DOHH2 (cell line): ENCODE measurements at regions not wholly inside any gene's neighbourhood (a gene's known extent, or its start where the extent isn't known, plus 50 kb on each side); places are given as distances from the start of the nearest gene placed in this dataset.

Experiments used
- H3F3A ChIP-seq: fragments of 200-600 bp; sonication (generic), shearing (Covaris generic); 2 replicates; pipeline ENCODE4 v1.6.0; 2016; ENCODE audit warnings: antibody characterized with exemption, mild to moderate bottlenecking; ENCODE audit not compliant: control insufficient read depth, insufficient read depth
- H3K27ac ChIP-seq: fragments of 200-600 bp; sonication (generic); 2 replicates; pipeline ENCODE4 v1.5.1; 2014; ENCODE audit warnings: low read depth, mild to moderate bottlenecking, low read length, moderate library complexity
- H3K27me3 ChIP-seq: fragments of 200-600 bp; sonication (generic); 2 replicates; pipeline ENCODE4 v1.6.1; 2014; ENCODE audit warnings: mild to moderate bottlenecking, low read length, mixed read lengths; ENCODE audit not compliant: control insufficient read depth
- H3K36me3 ChIP-seq: fragments of 200-600 bp; sonication (generic); 2 replicates; pipeline ENCODE4 v1.6.1; 2014; ENCODE audit warnings: mild to moderate bottlenecking, low read length, moderate library complexity, mixed read lengths; ENCODE audit not compliant: control insufficient read depth
- H3K4me1 ChIP-seq: fragments of 200-600 bp; sonication (generic); 2 replicates; pipeline ENCODE4 v1.6.1; 2014; ENCODE audit warnings: mild to moderate bottlenecking, low read length, mixed read lengths; ENCODE audit not compliant: control insufficient read depth
- H3K4me2 ChIP-seq: fragments of 200-600 bp; sonication (generic); 2 replicates; pipeline ENCODE4 v1.6.0; 2014; ENCODE audit warnings: mild to moderate bottlenecking, low read length, moderate library complexity
- H3K4me3 ChIP-seq: fragments of 200-600 bp; sonication (generic); 2 replicates; pipeline ENCODE4 v1.5.1; 2014; ENCODE audit warnings: mild to moderate bottlenecking, low read length, mixed read lengths
- H3K79me2 ChIP-seq: fragments of 200-600 bp; sonication (generic); 2 replicates; pipeline ENCODE4 v1.6.1; 2014; ENCODE audit warnings: mild to moderate bottlenecking, low read length, mixed read lengths; ENCODE audit not compliant: control insufficient read depth
- H3K9me2 ChIP-seq: fragments of 200-600 bp; sonication (generic); replicated peaks from 2 replicates; pipeline ENCODE4 v1.6.1; 2014; ENCODE audit warnings: mild to moderate bottlenecking, low read length, mixed read lengths; ENCODE audit not compliant: control insufficient read depth
- H3K9me3 ChIP-seq: fragments of 200-600 bp; sonication (generic); 2 replicates; pipeline ENCODE4 v1.6.1; 2014; ENCODE audit warnings: antibody characterized with exemption, low read length, mixed read lengths; ENCODE audit not compliant: control insufficient read depth, insufficient read depth
- H4K20me1 ChIP-seq: fragments of 200-600 bp; sonication (generic); 2 replicates; pipeline ENCODE4 v1.6.0; 2014; ENCODE audit warnings: low read depth, mild to moderate bottlenecking, antibody characterized with exemption, low read length, moderate library complexity; ENCODE audit not compliant: control insufficient read depth, insufficient read depth
- EZH2phosphoT487 ChIP-seq: fragments of 200-600 bp; sonication (generic); IDR thresholded peaks from 2 replicates; pipeline ENCODE4 v1.6.1; 2017; ENCODE audit warnings: borderline replicate concordance, mild to moderate bottlenecking, antibody characterized with exemption, low read length, moderate library complexity, mixed read lengths
- TF ChIP-seq, protein P1 (sequence below): fragments of 200-600 bp; sonication (generic); IDR thresholded peaks from one replicate; pipeline ENCODE4 v1.5.1; 2014; ENCODE audit warnings: antibody characterized with exemption, mild to moderate bottlenecking, low read depth, low read length; ENCODE audit not compliant: poor library complexity, severe bottlenecking

DNA sequence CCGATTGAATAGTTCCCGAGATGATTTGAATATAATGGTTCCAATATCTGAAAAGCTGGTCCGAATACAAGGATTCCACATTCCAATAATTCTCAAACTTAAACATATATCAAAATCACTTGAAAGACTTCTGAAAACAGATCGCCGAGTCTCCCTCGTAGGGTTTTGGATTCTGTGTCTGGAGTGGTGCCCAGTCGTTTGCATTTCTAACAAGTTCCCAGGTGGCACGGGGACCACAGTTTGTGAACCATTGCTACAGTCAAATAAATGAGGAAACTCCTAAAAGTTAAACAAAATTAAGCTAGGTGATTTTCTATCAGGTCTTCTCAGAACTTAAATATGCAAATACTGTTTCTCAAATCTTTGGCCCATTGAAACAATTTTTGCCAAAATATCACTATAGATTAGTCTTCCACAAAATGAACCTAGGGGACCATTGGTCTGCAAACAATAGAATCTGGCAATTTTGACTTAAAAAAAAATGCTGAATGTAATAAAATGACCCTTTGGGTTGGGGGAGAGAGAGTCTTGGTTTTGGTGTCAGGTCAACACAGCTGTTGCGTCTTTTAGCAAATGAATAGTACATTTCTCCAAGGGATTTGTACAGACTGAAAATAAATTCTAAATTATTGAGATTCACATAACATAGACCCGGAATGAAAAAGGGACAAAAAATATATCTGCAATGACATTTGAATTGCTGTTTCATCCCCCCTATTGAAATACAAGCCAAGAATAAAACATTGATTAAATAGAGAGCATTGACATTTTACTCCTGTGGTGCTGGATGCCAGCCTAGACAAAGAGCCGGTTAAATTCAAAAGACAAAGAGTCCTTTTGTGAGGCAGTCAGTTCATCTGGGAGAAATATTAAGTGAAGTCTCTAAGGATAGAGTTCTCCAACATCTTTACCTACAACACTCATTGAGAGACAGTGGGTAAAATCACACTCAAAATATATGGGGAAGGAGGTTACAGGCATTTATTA, 175.7 kb upstream of the ADAMTS9 start:
- H3K27me3 ChIP-seq, result no peaks in the 10 kb centered on the region
- TF ChIP-seq, protein P1, sequence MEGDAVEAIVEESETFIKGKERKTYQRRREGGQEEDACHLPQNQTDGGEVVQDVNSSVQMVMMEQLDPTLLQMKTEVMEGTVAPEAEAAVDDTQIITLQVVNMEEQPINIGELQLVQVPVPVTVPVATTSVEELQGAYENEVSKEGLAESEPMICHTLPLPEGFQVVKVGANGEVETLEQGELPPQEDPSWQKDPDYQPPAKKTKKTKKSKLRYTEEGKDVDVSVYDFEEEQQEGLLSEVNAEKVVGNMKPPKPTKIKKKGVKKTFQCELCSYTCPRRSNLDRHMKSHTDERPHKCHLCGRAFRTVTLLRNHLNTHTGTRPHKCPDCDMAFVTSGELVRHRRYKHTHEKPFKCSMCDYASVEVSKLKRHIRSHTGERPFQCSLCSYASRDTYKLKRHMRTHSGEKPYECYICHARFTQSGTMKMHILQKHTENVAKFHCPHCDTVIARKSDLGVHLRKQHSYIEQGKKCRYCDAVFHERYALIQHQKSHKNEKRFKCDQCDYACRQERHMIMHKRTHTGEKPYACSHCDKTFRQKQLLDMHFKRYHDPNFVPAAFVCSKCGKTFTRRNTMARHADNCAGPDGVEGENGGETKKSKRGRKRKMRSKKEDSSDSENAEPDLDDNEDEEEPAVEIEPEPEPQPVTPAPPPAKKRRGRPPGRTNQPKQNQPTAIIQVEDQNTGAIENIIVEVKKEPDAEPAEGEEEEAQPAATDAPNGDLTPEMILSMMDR, result no peak
- TF ChIP-seq EZH2phosphoT487, result no peak
- H3K9me2 ChIP-seq, result no peaks in the 10 kb centered on the region
- H3K36me3 ChIP-seq, result no peaks in the 10 kb centered on the region
- H3K4me1 ChIP-seq, result no peaks in the 10 kb centered on the region
- no peaks in the 10 kb centered on the region for H4K20me1 ChIP-seq
- H3K4me3 ChIP-seq, result no peak overlapping the region
- no peaks in the 10 kb centered on the region for H3K79me2 ChIP-seq
- H3K4me2 ChIP-seq, result no peak overlapping the region
- H3F3A ChIP-seq, result no peaks in the 10 kb centered on the region
- H3K27ac ChIP-seq, result no peak overlapping the region
- no peaks in the 10 kb centered on the region for H3K9me3 ChIP-seq

DNA sequence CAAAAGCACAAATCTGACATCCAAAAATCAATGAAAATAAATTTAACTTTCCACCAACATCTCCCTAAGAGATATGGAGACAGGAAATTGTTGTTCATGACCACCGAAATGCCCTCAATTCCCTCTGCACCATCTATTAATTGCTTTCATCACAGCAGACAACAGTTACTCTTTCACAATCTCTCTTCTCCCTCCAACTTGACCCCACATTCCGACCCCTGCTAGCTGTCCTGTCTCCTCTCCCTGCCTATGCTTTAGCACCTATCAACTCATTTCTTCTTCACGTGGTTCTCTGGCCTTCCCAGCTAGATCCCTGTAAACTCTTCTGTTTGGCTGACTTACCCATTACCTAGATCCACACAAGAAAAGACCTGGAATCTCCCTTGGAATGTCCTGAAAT, 173.9 kb upstream of the ADAMTS9 start:
- no peaks in the 10 kb centered on the region for H3K4me1 ChIP-seq
- H3F3A ChIP-seq, result no peaks in the 10 kb centered on the region
- H3K9me3 ChIP-seq, result no peaks in the 10 kb centered on the region
- H3K4me3 ChIP-seq, result no peak overlapping the region
- H3K36me3 ChIP-seq, result no peaks in the 10 kb centered on the region
- no peak for TF ChIP-seq EZH2phosphoT487
- TF ChIP-seq, protein P1, result no peak
- no peaks in the 10 kb centered on the region for H3K9me2 ChIP-seq
- no peaks in the 10 kb centered on the region for H4K20me1 ChIP-seq
- H3K27ac ChIP-seq, result no peak overlapping the region
- no peak overlapping the region for H3K4me2 ChIP-seq
- H3K79me2 ChIP-seq, result no peaks in the 10 kb centered on the region
- H3K27me3 ChIP-seq, result no peaks in the 10 kb centered on the region

GRCh38 chr3:64860536-64860870, 172.7 kb upstream of the ADAMTS9 start:
- Histone ChIP-seq H3K36me3 (no peaks in the 10 kb centered on the region), H3K9me3 (no peaks in the 10 kb centered on the region), H3K4me3 (no peak overlapping the region), H3K4me2 (no peak overlapping the region), H4K20me1 (no peaks in the 10 kb centered on the region), H3K27me3 (no peaks in the 10 kb centered on the region), H3K27ac (no peak overlapping the region), H3K4me1 (no peaks in the 10 kb centered on the region), H3K9me2 (no peaks in the 10 kb centered on the region), H3F3A (no peaks in the 10 kb centered on the region), H3K79me2 (no peaks in the 10 kb centered on the region)
- TF ChIP-seq, protein P1, result no peak
- TF ChIP-seq EZH2phosphoT487, result no peak
